ENCODE measurements at regions not wholly inside any gene's neighbourhood (a gene's known extent, or its start where the extent isn't known, plus 50 kb on each side); places are given as distances from the start of the nearest gene placed in this dataset.
"Not testable (repeated sequence)": the region's sequence is repeated elsewhere in the genome, so short reads cannot be mapped to it uniquely, and the experiment has no call there.

- Histone ChIP-seq H3K9me3 (ENCODE audit: control insufficient read depth, insufficient read depth, low read length) (no peaks in the 10 kb centered on the region), H3K36me3 (ENCODE audit: control insufficient read depth, insufficient read depth, low read length) (no peaks in the 10 kb centered on the region), H3K4me1 (ENCODE audit: control insufficient read depth, insufficient read depth, low read length) (no peaks in the 10 kb centered on the region), H3K27me3 (ENCODE audit: control insufficient read depth, insufficient read depth, low read length) (no peaks in the 10 kb centered on the region), H3K9ac (ENCODE audit: low read depth, low read length) (no peak overlapping the region), H3K4me3 (ENCODE audit: low read depth, low read length) (no peak overlapping the region)
Observed at GRCh38 chr4:126385954-126386353, 1071.2 kb downstream of the FAT4 start.

GRCh38 chr4:126386512-126386911 lies 1071.8 kb downstream of the FAT4 start:
- Histone ChIP-seq H3K36me3 (ENCODE audit: control insufficient read depth, insufficient read depth, low read length) (no peaks in the 10 kb centered on the region), H3K4me1 (ENCODE audit: control insufficient read depth, insufficient read depth, low read length) (no peaks in the 10 kb centered on the region), H3K9ac (ENCODE audit: low read depth, low read length) (no peak overlapping the region), H3K4me3 (ENCODE audit: low read depth, low read length) (no peak overlapping the region), H3K27me3 (ENCODE audit: control insufficient read depth, insufficient read depth, low read length) (no peaks in the 10 kb centered on the region), H3K9me3 (ENCODE audit: control insufficient read depth, insufficient read depth, low read length) (no peaks in the 10 kb centered on the region)

- no peak overlapping the region for H3K4me3 ChIP-seq (ENCODE audit: low read depth, low read length)
- no peaks in the 10 kb centered on the region for H3K27me3 ChIP-seq (ENCODE audit: control insufficient read depth, insufficient read depth, low read length)
- no peaks in the 10 kb centered on the region for H3K9me3 ChIP-seq (ENCODE audit: control insufficient read depth, insufficient read depth, low read length)
- H3K36me3 ChIP-seq (ENCODE audit: control insufficient read depth, insufficient read depth, low read length), result no peaks in the 10 kb centered on the region
- no peak overlapping the region for H3K9ac ChIP-seq (ENCODE audit: low read depth, low read length)
- H3K4me1 ChIP-seq (ENCODE audit: control insufficient read depth, insufficient read depth, low read length), result peaks cover 3% of the 10 kb centered on the region
Observed at GRCh38 chr4:126395664-126396063, 1080.9 kb downstream of the FAT4 start.

GRCh38 chr4:126396121-126396520 lies 1081.4 kb downstream of the FAT4 start:
- H3K9ac ChIP-seq (ENCODE audit: low read depth, low read length), result no peak overlapping the region
- no peaks in the 10 kb centered on the region for H3K27me3 ChIP-seq (ENCODE audit: control insufficient read depth, insufficient read depth, low read length)
- no peaks in the 10 kb centered on the region for H3K36me3 ChIP-seq (ENCODE audit: control insufficient read depth, insufficient read depth, low read length)
- no peak overlapping the region for H3K4me3 ChIP-seq (ENCODE audit: low read depth, low read length)
- peaks cover 3% of the 10 kb centered on the region for H3K4me1 ChIP-seq (ENCODE audit: control insufficient read depth, insufficient read depth, low read length)
- no peaks in the 10 kb centered on the region for H3K9me3 ChIP-seq (ENCODE audit: control insufficient read depth, insufficient read depth, low read length)

- H3K9me3 ChIP-seq (ENCODE audit: control insufficient read depth, insufficient read depth, low read length), result no peaks in the 10 kb centered on the region
- H3K36me3 ChIP-seq (ENCODE audit: control insufficient read depth, insufficient read depth, low read length), result no peaks in the 10 kb centered on the region
- no peaks in the 10 kb centered on the region for H3K27me3 ChIP-seq (ENCODE audit: control insufficient read depth, insufficient read depth, low read length)
Observed at GRCh38 chr4:126396703-126397102, 1081.9 kb downstream of the FAT4 start.

GRCh38 chr4:126404549-126404948 lies 1089.8 kb downstream of the FAT4 start:
- Histone ChIP-seq H3K9me3 (ENCODE audit: control insufficient read depth, insufficient read depth, low read length) (no peaks in the 10 kb centered on the region), H3K4me1 (ENCODE audit: control insufficient read depth, insufficient read depth, low read length) (no peaks in the 10 kb centered on the region)

More at GRCh38 chr4:126396703-126397102, 1081.9 kb downstream of the FAT4 start:
- Histone ChIP-seq H3K4me3 (ENCODE audit: low read depth, low read length) (no peak overlapping the region), H3K9ac (ENCODE audit: low read depth, low read length) (no peak overlapping the region), H3K4me1 (ENCODE audit: control insufficient read depth, insufficient read depth, low read length) (peaks cover 3% of the 10 kb centered on the region)

GRCh38 chr4:126405369-126405982 lies 1090.7 kb downstream of the FAT4 start:
- H3K9ac ChIP-seq (ENCODE audit: low read depth, low read length), result no peak overlapping the region
- H3K36me3 ChIP-seq (ENCODE audit: control insufficient read depth, insufficient read depth, low read length), result no peaks in the 10 kb centered on the region
- no peak overlapping the region for H3K4me3 ChIP-seq (ENCODE audit: low read depth, low read length)
- H3K27me3 ChIP-seq (ENCODE audit: control insufficient read depth, insufficient read depth, low read length), result no peaks in the 10 kb centered on the region
- H3K9me3 ChIP-seq (ENCODE audit: control insufficient read depth, insufficient read depth, low read length), result no peaks in the 10 kb centered on the region
- no peaks in the 10 kb centered on the region for H3K4me1 ChIP-seq (ENCODE audit: control insufficient read depth, insufficient read depth, low read length)

More at GRCh38 chr4:126404549-126404948, 1089.8 kb downstream of the FAT4 start:
- Histone ChIP-seq H3K27me3 (ENCODE audit: control insufficient read depth, insufficient read depth, low read length) (no peaks in the 10 kb centered on the region), H3K9ac (ENCODE audit: low read depth, low read length) (no peak overlapping the region), H3K36me3 (ENCODE audit: control insufficient read depth, insufficient read depth, low read length) (no peaks in the 10 kb centered on the region), H3K4me3 (ENCODE audit: low read depth, low read length) (no peak overlapping the region)

- Histone ChIP-seq H3K9ac (ENCODE audit: low read depth, low read length) (no peak overlapping the region), H3K36me3 (ENCODE audit: control insufficient read depth, insufficient read depth, low read length) (no peaks in the 10 kb centered on the region), H3K4me1 (ENCODE audit: control insufficient read depth, insufficient read depth, low read length) (no peaks in the 10 kb centered on the region), H3K9me3 (ENCODE audit: control insufficient read depth, insufficient read depth, low read length) (no peaks in the 10 kb centered on the region), H3K4me3 (ENCODE audit: low read depth, low read length) (no peak overlapping the region), H3K27me3 (ENCODE audit: control insufficient read depth, insufficient read depth, low read length) (no peaks in the 10 kb centered on the region)
Observed at GRCh38 chr4:126409746-126410145, 1095.0 kb downstream of the FAT4 start.

GRCh38 chr4:126411047-126411446 lies 1096.3 kb downstream of the FAT4 start:
- Histone ChIP-seq H3K4me1 (ENCODE audit: control insufficient read depth, insufficient read depth, low read length) (no peaks in the 10 kb centered on the region), H3K9ac (ENCODE audit: low read depth, low read length) (no peak overlapping the region), H3K4me3 (ENCODE audit: low read depth, low read length) (no peak overlapping the region), H3K27me3 (ENCODE audit: control insufficient read depth, insufficient read depth, low read length) (no peaks in the 10 kb centered on the region), H3K36me3 (ENCODE audit: control insufficient read depth, insufficient read depth, low read length) (no peaks in the 10 kb centered on the region), H3K9me3 (ENCODE audit: control insufficient read depth, insufficient read depth, low read length) (no peaks in the 10 kb centered on the region)

- H3K36me3 ChIP-seq (ENCODE audit: control insufficient read depth, insufficient read depth, low read length); H3K27me3 ChIP-seq (ENCODE audit: control insufficient read depth, insufficient read depth, low read length); H3K9ac ChIP-seq (ENCODE audit: low read depth, low read length); H3K4me3 ChIP-seq (ENCODE audit: low read depth, low read length); H3K4me1 ChIP-seq (ENCODE audit: control insufficient read depth, insufficient read depth, low read length); H3K9me3 ChIP-seq (ENCODE audit: control insufficient read depth, insufficient read depth, low read length): not testable (repeated sequence)
Observed at GRCh38 chr4:126412310-126412709, 1097.6 kb downstream of the FAT4 start.

- no peaks in the 10 kb centered on the region for H3K9me3 ChIP-seq (ENCODE audit: control insufficient read depth, insufficient read depth, low read length)
- H3K36me3 ChIP-seq (ENCODE audit: control insufficient read depth, insufficient read depth, low read length), result no peaks in the 10 kb centered on the region
- H3K4me3 ChIP-seq (ENCODE audit: low read depth, low read length), result no peak overlapping the region
- H3K9ac ChIP-seq (ENCODE audit: low read depth, low read length), result no peak overlapping the region
- H3K4me1 ChIP-seq (ENCODE audit: control insufficient read depth, insufficient read depth, low read length), result no peaks in the 10 kb centered on the region
- H3K27me3 ChIP-seq (ENCODE audit: control insufficient read depth, insufficient read depth, low read length), result no peaks in the 10 kb centered on the region
Observed at GRCh38 chr4:126414741-126415140, 1100.0 kb downstream of the FAT4 start.

GRCh38 chr4:126419266-126419665 lies 1104.5 kb downstream of the FAT4 start:
- H3K27me3 ChIP-seq (ENCODE audit: control insufficient read depth, insufficient read depth, low read length), result no peaks in the 10 kb centered on the region
- H3K9me3 ChIP-seq (ENCODE audit: control insufficient read depth, insufficient read depth, low read length), result no peaks in the 10 kb centered on the region
- no peak overlapping the region for H3K9ac ChIP-seq (ENCODE audit: low read depth, low read length)
- H3K36me3 ChIP-seq (ENCODE audit: control insufficient read depth, insufficient read depth, low read length), result no peaks in the 10 kb centered on the region
- no peaks in the 10 kb centered on the region for H3K4me1 ChIP-seq (ENCODE audit: control insufficient read depth, insufficient read depth, low read length)
- no peak overlapping the region for H3K4me3 ChIP-seq (ENCODE audit: low read depth, low read length)
